GM23338 (cell line): ENCODE measurements at regions not wholly inside any gene's neighbourhood (a gene's known extent, or its start where the extent isn't known, plus 50 kb on each side); places are given as distances from the start of the nearest gene placed in this dataset.

Source experiments
- ATAC-seq: fragments of 200-7000 bp; cut with Tn5 transposase; 3 replicates; pipeline ENCODE4 v1.9.1; 2020
- DNase-seq: peaks from one replicate; pipeline ENCODE4 v3.0.0-alpha.2; 2015; ENCODE audit warnings: low spot score
- H2AFZ ChIP-seq: fragments of 200-600 bp; sonication (generic); 2 replicates; pipeline ENCODE4 v1.8.0; 2016; ENCODE audit warnings: antibody characterized with exemption, mild to moderate bottlenecking, moderate library complexity
- H3F3A ChIP-seq: fragments of 200-600 bp; sonication (generic); replicated peaks from 2 replicates; pipeline ENCODE4 v1.8.0; 2017; ENCODE audit warnings: antibody characterized with exemption, mixed run types, low read depth
- H3K27ac ChIP-seq: fragments of 200-600 bp; sonication (generic); 2 replicates; pipeline ENCODE4 v1.6.1; 2016; ENCODE audit warnings: low read depth
- H3K27me3 ChIP-seq: fragments of 200-600 bp; sonication (generic); 2 replicates; pipeline ENCODE4 v1.8.0; 2016; ENCODE audit warnings: mild to moderate bottlenecking, mixed run types, moderate library complexity; ENCODE audit not compliant: insufficient read depth
- H3K36me3 ChIP-seq: fragments of 200-600 bp; sonication (generic); 2 replicates; pipeline ENCODE4 v1.8.0; 2016; ENCODE audit warnings: mild to moderate bottlenecking; ENCODE audit not compliant: insufficient read depth
- H3K4me1 ChIP-seq: fragments of 200-600 bp; sonication (generic); 2 replicates; pipeline ENCODE4 v1.8.0; 2016; ENCODE audit warnings: mild to moderate bottlenecking, moderate library complexity; ENCODE audit not compliant: insufficient read depth
- H3K4me2 ChIP-seq: fragments of 200-600 bp; sonication (generic); 2 replicates; pipeline ENCODE4 v1.7.1; 2017; ENCODE audit warnings: mixed run types
- H3K4me3 ChIP-seq: fragments of 200-600 bp; sonication (generic); 2 replicates; pipeline ENCODE4 v1.6.1; 2016; ENCODE audit warnings: mixed run types
- H3K79me2 ChIP-seq: fragments of 200-600 bp; sonication (generic); replicated peaks from 2 replicates; pipeline ENCODE4 v1.8.0; 2017; ENCODE audit warnings: mild to moderate bottlenecking; ENCODE audit not compliant: insufficient read depth
- H3K9me2 ChIP-seq: fragments of 200-600 bp; sonication (generic); 2 replicates; pipeline ENCODE4 v1.8.0; 2017; ENCODE audit not compliant: insufficient read depth
- H4K20me1 ChIP-seq: fragments of 200-600 bp; sonication (generic); replicated peaks from 2 replicates; pipeline ENCODE4 v1.8.0; 2017; ENCODE audit warnings: mild to moderate bottlenecking; ENCODE audit not compliant: insufficient read depth
- H3K27ac Mint-ChIP-seq: 2 replicates; pipeline ENCODE4 v1.8.0; 2020; ENCODE audit warnings: inconsistent platforms, mild to moderate bottlenecking, moderate library complexity, mixed read lengths
- H3K27me3 Mint-ChIP-seq: 3 replicates; pipeline ENCODE4 v1.8.0; 2022; ENCODE audit warnings: low read depth, mild to moderate bottlenecking, moderate library complexity, mixed read lengths, inconsistent platforms; ENCODE audit not compliant: insufficient read depth, poor library complexity
- H3K36me3 Mint-ChIP-seq: 3 replicates; pipeline ENCODE4 v1.8.0; 2021; ENCODE audit warnings: low read depth, mild to moderate bottlenecking, inconsistent platforms, moderate library complexity, mixed read lengths
- H3K4me1 Mint-ChIP-seq: 3 replicates; pipeline ENCODE4 v1.8.0; 2020; ENCODE audit warnings: mild to moderate bottlenecking, inconsistent platforms, mixed read lengths
- H3K4me3 Mint-ChIP-seq: 3 replicates; pipeline ENCODE4 v1.8.0; 2021; ENCODE audit warnings: moderate library complexity, mild to moderate bottlenecking, inconsistent platforms, mixed read lengths
- H3K9me3 Mint-ChIP-seq: 3 replicates; pipeline ENCODE4 v1.8.0; 2020; ENCODE audit warnings: moderate library complexity, mild to moderate bottlenecking, inconsistent platforms, mixed read lengths
- CTCF ChIP-seq, 2 experiments: fragments of 200-600 bp in 1 of 2; sonication (generic) in 1 of 2; conservative IDR thresholded peaks; 2 replicates each; pipeline versions ENCODE4 v1.5.1 to v1.6.1; 2016 to 2017; ENCODE audit warnings: antibody characterized with exemption in 2 of 2, low read depth in 2 of 2, mild to moderate bottlenecking in 2 of 2, moderate library complexity in 1 of 2
- EZH2phosphoT487 ChIP-seq: fragments of 200-600 bp; sonication (generic); IDR thresholded peaks from one replicate; pipeline ENCODE4 v1.8.1; 2018; ENCODE audit warnings: antibody characterized with exemption; ENCODE audit not compliant: unreplicated experiment
- NANOG ChIP-seq: IDR thresholded peaks from 2 replicates; pipeline ENCODE4 v1.6.1; 2016; ENCODE audit warnings: antibody characterized with exemption, borderline replicate concordance
- POLR2AphosphoS5 ChIP-seq: IDR thresholded peaks from 2 replicates; pipeline ENCODE4 v1.6.1; 2016; ENCODE audit warnings: antibody characterized with exemption, low read depth
- REST ChIP-seq: IDR thresholded peaks from one replicate; pipeline ENCODE4 v1.6.1; 2018; ENCODE audit warnings: antibody characterized with exemption; ENCODE audit not compliant: unreplicated experiment
- ZNF462 ChIP-seq: fragments of 250-450 bp; sonication (Bioruptor Pico); IDR thresholded peaks from 2 replicates; pipeline ENCODE4 v1.5.0; 2020; ENCODE audit warnings: mild to moderate bottlenecking, moderate library complexity

GRCh38 chr2:16129716-16130540, 189.6 kb downstream of the MYCN start (continued):
- TF ChIP-seq CTCF (conservative IDR thresholded peaks at IDR 0.05; ENCODE audit: low read depth in 2 of 2): no peak
- TF ChIP-seq REST: no peak

- DNase-seq (no peak), ATAC-seq (no peak)
- H3K27ac ChIP-seq: no peak overlapping the region
- H3K9me3 Mint-ChIP-seq: no peaks in the 10 kb centered on the region
- peaks cover 6% of the 10 kb centered on the region; the same call in 1 of the 2 replicates for H3K9me2 ChIP-seq
- H3K4me1 Mint-ChIP-seq: no peaks in the 10 kb centered on the region; the same call in 2 of the 3 replicates
- H3K36me3 ChIP-seq: no peaks in the 10 kb centered on the region
- H3F3A ChIP-seq: no peaks in the 10 kb centered on the region
- H3K27me3 Mint-ChIP-seq: peaks cover 3% of the 10 kb centered on the region
- no peak overlapping the region for H2AFZ ChIP-seq
- H3K79me2 ChIP-seq: no peaks in the 10 kb centered on the region
- no peak overlapping the region for H3K4me3 Mint-ChIP-seq
- H3K27me3 ChIP-seq: no peaks in the 10 kb centered on the region
- no peak overlapping the region for H3K4me2 ChIP-seq
- no peaks in the 10 kb centered on the region for H3K4me1 ChIP-seq
- no peak overlapping the region for H3K4me3 ChIP-seq
- no peaks in the 10 kb centered on the region for H3K36me3 Mint-ChIP-seq
- no peak overlapping the region for H3K27ac Mint-ChIP-seq
- H4K20me1 ChIP-seq: no peaks in the 10 kb centered on the region
- TF ChIP-seq ZNF462 (CRISPR knock-in tag): no peak
- TF ChIP-seq NANOG: no peak
- no peak for TF ChIP-seq REST
- TF ChIP-seq POLR2AphosphoS5: no peak
- no peak for TF ChIP-seq EZH2phosphoT487
Measured at GRCh38 chr2:16128746-16129610, 188.6 kb downstream of the MYCN start.
